Neural cell (in vitro differentiated cells): ENCODE measurements at regions not wholly inside any gene's neighbourhood (a gene's known extent, or its start where the extent isn't known, plus 50 kb on each side); places are given as distances from the start of the nearest gene placed in this dataset.

Experiments
- EZH2 ChIP-seq: fragments of 200-600, 300-800 bp; shearing (Covaris generic), sonication (generic); IDR thresholded peaks from 2 replicates; pipeline ENCODE4 v1.6.1; 2014; ENCODE audit warnings: antibody characterized with exemption, low read length, borderline replicate concordance, mild to moderate bottlenecking; ENCODE audit not compliant: insufficient read depth, poor library complexity, severe bottlenecking
- POLR2AphosphoS5 ChIP-seq: IDR thresholded peaks from 2 replicates; pipeline ENCODE4 v1.6.1; 2012
- TF ChIP-seq, protein P1 (sequence below): fragments of 450-650 bp; IDR thresholded peaks from 2 replicates; pipeline ENCODE4 v1.5.1; 2014; ENCODE audit warnings: antibody characterized with exemption, mild to moderate bottlenecking, moderate library complexity; ENCODE audit not compliant: poor library complexity, severe bottlenecking
- TF ChIP-seq, protein P2 (sequence below): IDR thresholded peaks from 2 replicates; pipeline ENCODE4 v1.6.1; 2012; ENCODE audit warnings: borderline replicate concordance

DNA sequence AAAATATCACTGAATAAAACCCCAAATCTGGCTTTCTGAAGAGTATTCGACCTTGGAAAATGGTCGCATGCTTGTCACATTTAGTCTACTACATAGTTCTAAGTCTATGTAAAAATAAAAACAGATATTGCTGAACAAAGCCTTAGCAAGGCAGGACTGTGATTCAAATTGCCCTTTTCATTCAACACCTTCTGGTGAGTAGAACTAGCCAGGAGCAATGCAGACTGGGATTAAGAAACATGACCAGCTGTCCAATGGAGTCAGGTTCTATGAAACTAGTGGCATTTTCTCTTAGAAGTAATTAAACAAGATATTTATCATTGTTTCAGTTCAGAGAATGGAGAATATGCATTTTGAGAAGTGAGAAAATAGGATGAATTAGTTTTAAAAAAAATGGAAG, 1260.5 kb upstream of the ACVR2A start:
- TF ChIP-seq, protein P1, sequence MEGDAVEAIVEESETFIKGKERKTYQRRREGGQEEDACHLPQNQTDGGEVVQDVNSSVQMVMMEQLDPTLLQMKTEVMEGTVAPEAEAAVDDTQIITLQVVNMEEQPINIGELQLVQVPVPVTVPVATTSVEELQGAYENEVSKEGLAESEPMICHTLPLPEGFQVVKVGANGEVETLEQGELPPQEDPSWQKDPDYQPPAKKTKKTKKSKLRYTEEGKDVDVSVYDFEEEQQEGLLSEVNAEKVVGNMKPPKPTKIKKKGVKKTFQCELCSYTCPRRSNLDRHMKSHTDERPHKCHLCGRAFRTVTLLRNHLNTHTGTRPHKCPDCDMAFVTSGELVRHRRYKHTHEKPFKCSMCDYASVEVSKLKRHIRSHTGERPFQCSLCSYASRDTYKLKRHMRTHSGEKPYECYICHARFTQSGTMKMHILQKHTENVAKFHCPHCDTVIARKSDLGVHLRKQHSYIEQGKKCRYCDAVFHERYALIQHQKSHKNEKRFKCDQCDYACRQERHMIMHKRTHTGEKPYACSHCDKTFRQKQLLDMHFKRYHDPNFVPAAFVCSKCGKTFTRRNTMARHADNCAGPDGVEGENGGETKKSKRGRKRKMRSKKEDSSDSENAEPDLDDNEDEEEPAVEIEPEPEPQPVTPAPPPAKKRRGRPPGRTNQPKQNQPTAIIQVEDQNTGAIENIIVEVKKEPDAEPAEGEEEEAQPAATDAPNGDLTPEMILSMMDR = no peak
- TF ChIP-seq EZH2 (no peak), POLR2AphosphoS5 (no peak)
- TF ChIP-seq, protein P2, sequence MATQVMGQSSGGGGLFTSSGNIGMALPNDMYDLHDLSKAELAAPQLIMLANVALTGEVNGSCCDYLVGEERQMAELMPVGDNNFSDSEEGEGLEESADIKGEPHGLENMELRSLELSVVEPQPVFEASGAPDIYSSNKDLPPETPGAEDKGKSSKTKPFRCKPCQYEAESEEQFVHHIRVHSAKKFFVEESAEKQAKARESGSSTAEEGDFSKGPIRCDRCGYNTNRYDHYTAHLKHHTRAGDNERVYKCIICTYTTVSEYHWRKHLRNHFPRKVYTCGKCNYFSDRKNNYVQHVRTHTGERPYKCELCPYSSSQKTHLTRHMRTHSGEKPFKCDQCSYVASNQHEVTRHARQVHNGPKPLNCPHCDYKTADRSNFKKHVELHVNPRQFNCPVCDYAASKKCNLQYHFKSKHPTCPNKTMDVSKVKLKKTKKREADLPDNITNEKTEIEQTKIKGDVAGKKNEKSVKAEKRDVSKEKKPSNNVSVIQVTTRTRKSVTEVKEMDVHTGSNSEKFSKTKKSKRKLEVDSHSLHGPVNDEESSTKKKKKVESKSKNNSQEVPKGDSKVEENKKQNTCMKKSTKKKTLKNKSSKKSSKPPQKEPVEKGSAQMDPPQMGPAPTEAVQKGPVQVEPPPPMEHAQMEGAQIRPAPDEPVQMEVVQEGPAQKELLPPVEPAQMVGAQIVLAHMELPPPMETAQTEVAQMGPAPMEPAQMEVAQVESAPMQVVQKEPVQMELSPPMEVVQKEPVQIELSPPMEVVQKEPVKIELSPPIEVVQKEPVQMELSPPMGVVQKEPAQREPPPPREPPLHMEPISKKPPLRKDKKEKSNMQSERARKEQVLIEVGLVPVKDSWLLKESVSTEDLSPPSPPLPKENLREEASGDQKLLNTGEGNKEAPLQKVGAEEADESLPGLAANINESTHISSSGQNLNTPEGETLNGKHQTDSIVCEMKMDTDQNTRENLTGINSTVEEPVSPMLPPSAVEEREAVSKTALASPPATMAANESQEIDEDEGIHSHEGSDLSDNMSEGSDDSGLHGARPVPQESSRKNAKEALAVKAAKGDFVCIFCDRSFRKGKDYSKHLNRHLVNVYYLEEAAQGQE = no peak
